Nephron (organoid): ENCODE measurements at regions not wholly inside any gene's neighbourhood (a gene's known extent, or its start where the extent isn't known, plus 50 kb on each side); places are given as distances from the start of the nearest gene placed in this dataset.
A peak's percentile ranks its signal among the peaks of the same experiment; 100 is the strongest.

Experiments
- H3K27ac Mint-ChIP-seq, 3 experiments: 2 replicates each; pipeline ENCODE4 v1.8.0; 2020; ENCODE audit warnings: mixed read lengths in 3 of 3, mild to moderate bottlenecking in 2 of 3, moderate library complexity in 1 of 3
- H3K27me3 Mint-ChIP-seq: 2 replicates; pipeline ENCODE4 v1.8.0; 2021; ENCODE audit warnings: low read depth, mild to moderate bottlenecking, moderate library complexity, mixed read lengths
- H3K36me3 Mint-ChIP-seq: 2 replicates; pipeline ENCODE4 v1.8.0; 2020; ENCODE audit warnings: low read depth, mixed read lengths
- H3K4me1 Mint-ChIP-seq: 2 replicates; pipeline ENCODE4 v1.8.0; 2020; ENCODE audit warnings: mixed read lengths
- H3K4me3 Mint-ChIP-seq, 3 experiments: 2 replicates each; pipeline ENCODE4 v1.8.0; 2020; ENCODE audit warnings: mild to moderate bottlenecking in 3 of 3, mixed read lengths in 3 of 3, moderate library complexity in 2 of 3
- H3K9me3 Mint-ChIP-seq: 2 replicates; pipeline ENCODE4 v1.8.0; 2020; ENCODE audit warnings: mixed read lengths
- TF ChIP-seq, protein P1 (sequence below), 3 experiments: fragments of 200-600 bp; sonication (generic); IDR thresholded peaks; one replicate each; pipeline ENCODE4 v1.5.0; 2021; ENCODE audit warnings: antibody characterized with exemption in 3 of 3; ENCODE audit not compliant: unreplicated experiment in 3 of 3

- H3K27me3 Mint-ChIP-seq = peaks cover 4% of the 10 kb centered on the region
- no peaks in the 10 kb centered on the region for H3K4me1 Mint-ChIP-seq
- no peak overlapping the region for H3K27ac Mint-ChIP-seq
- no peaks in the 10 kb centered on the region for H3K9me3 Mint-ChIP-seq
- H3K36me3 Mint-ChIP-seq = no peaks in the 10 kb centered on the region
- H3K4me3 Mint-ChIP-seq = no peak overlapping the region
- TF ChIP-seq, protein P1, sequence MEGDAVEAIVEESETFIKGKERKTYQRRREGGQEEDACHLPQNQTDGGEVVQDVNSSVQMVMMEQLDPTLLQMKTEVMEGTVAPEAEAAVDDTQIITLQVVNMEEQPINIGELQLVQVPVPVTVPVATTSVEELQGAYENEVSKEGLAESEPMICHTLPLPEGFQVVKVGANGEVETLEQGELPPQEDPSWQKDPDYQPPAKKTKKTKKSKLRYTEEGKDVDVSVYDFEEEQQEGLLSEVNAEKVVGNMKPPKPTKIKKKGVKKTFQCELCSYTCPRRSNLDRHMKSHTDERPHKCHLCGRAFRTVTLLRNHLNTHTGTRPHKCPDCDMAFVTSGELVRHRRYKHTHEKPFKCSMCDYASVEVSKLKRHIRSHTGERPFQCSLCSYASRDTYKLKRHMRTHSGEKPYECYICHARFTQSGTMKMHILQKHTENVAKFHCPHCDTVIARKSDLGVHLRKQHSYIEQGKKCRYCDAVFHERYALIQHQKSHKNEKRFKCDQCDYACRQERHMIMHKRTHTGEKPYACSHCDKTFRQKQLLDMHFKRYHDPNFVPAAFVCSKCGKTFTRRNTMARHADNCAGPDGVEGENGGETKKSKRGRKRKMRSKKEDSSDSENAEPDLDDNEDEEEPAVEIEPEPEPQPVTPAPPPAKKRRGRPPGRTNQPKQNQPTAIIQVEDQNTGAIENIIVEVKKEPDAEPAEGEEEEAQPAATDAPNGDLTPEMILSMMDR (IDR thresholded peaks at IDR 0.05; ENCODE audit: unreplicated experiment in 3 of 3) = no peak
Measured at GRCh38 chr5:119820608-119821007, 191.2 kb downstream of the FAM170A start.

DNA sequence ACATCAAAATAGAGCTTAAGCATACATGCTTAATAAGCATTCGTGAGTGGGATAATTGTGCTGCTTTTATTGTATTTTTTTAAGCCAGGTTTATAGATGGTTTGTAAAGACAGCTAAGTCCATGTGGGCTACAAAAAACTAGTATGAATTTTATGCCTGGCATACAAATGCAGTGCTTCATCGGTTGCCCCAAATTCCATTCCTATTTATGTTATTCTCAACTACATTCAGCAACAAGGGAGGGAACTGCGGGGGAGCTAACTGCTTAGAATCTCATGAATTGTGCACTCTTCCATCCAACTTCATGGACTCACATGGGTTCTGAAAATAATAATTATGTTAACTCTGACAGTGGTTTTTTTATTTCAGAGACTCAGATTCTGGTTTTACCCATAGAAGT lies 199.2 kb downstream of the FAM170A start:
- TF ChIP-seq, protein P1 (IDR thresholded peaks at IDR 0.05; ENCODE audit: unreplicated experiment in 3 of 3) = no peak
- H3K4me1 Mint-ChIP-seq = no peaks in the 10 kb centered on the region
- peak overlapping the region in 1 of 3 experiments; percentile 24 for H3K27ac Mint-ChIP-seq
- H3K9me3 Mint-ChIP-seq = no peaks in the 10 kb centered on the region
- no peaks in the 10 kb centered on the region for H3K36me3 Mint-ChIP-seq
- H3K4me3 Mint-ChIP-seq = no peak overlapping the region
- no peaks in the 10 kb centered on the region for H3K27me3 Mint-ChIP-seq

- TF ChIP-seq, protein P1 (IDR thresholded peaks at IDR 0.05; ENCODE audit: unreplicated experiment in 3 of 3) = no peak
- H3K9me3 Mint-ChIP-seq = no peaks in the 10 kb centered on the region
- H3K27ac Mint-ChIP-seq = peak overlapping the region in 1 of 3 experiments; percentile 24
- H3K36me3 Mint-ChIP-seq = no peaks in the 10 kb centered on the region
- no peaks in the 10 kb centered on the region for H3K27me3 Mint-ChIP-seq
- no peak overlapping the region for H3K4me3 Mint-ChIP-seq
- H3K4me1 Mint-ChIP-seq = no peaks in the 10 kb centered on the region
Measured at GRCh38 chr5:119829341-119829740, 200.0 kb downstream of the FAM170A start.

GRCh38 chr5:119833176-119833575 lies 203.8 kb downstream of the FAM170A start:
- H3K27me3 Mint-ChIP-seq = no peaks in the 10 kb centered on the region
- no peaks in the 10 kb centered on the region for H3K4me1 Mint-ChIP-seq
- H3K9me3 Mint-ChIP-seq = peaks cover 2% of the 10 kb centered on the region
- no peaks in the 10 kb centered on the region for H3K36me3 Mint-ChIP-seq
- TF ChIP-seq, protein P1 (IDR thresholded peaks at IDR 0.05; ENCODE audit: unreplicated experiment in 3 of 3) = no peak
- H3K27ac Mint-ChIP-seq = no peak overlapping the region
- H3K4me3 Mint-ChIP-seq = no peak overlapping the region

- H3K27ac Mint-ChIP-seq = no peak overlapping the region
- no peaks in the 10 kb centered on the region for H3K36me3 Mint-ChIP-seq
- no peak overlapping the region for H3K4me3 Mint-ChIP-seq
- H3K9me3 Mint-ChIP-seq = peaks cover 5% of the 10 kb centered on the region
- H3K27me3 Mint-ChIP-seq = no peaks in the 10 kb centered on the region
- TF ChIP-seq, protein P1 (IDR thresholded peaks at IDR 0.05; ENCODE audit: unreplicated experiment in 3 of 3) = no peak
- H3K4me1 Mint-ChIP-seq = no peaks in the 10 kb centered on the region
Measured at GRCh38 chr5:119840175-119840574, 210.8 kb downstream of the FAM170A start.

- Mint-ChIP-seq H3K9me3 (peaks cover 2% of the 10 kb centered on the region), H3K36me3 (no peaks in the 10 kb centered on the region), H3K4me1 (no peaks in the 10 kb centered on the region), H3K27ac (no peak overlapping the region), H3K4me3 (no peak overlapping the region), H3K27me3 (no peaks in the 10 kb centered on the region)
- TF ChIP-seq, protein P1 (IDR thresholded peaks at IDR 0.05; ENCODE audit: unreplicated experiment in 3 of 3) = no peak
Measured at GRCh38 chr5:119852140-119852539, 222.8 kb downstream of the FAM170A start.
